H1 (cell line): ENCODE measurements at regions not wholly inside any gene's neighbourhood (a gene's known extent, or its start where the extent isn't known, plus 50 kb on each side); places are given as distances from the start of the nearest gene placed in this dataset.

Experiments used
- CBX5 ChIP-seq: fragments of 300-800, 300-1000 bp; sonication (generic); IDR thresholded peaks from 2 replicates; pipeline ENCODE4 v1.7.1; 2016; ENCODE audit warnings: antibody characterized with exemption, low read length, low read depth
- CTCF ChIP-seq, 3 experiments: IDR thresholded peaks; 1 replicate in 2 of 3; 2 replicates in 1 of 3; pipeline versions ENCODE4 v1.5.1 to v1.6.1; 2011; ENCODE audit warnings: low read length in 3 of 3, mild to moderate bottlenecking in 3 of 3, inconsistent platforms in 2 of 3, low read depth in 1 of 3, moderate library complexity in 1 of 3; ENCODE audit not compliant: insufficient read depth in 1 of 3; ENCODE audit errors: control extremely low read depth in 1 of 3
- SIX5 ChIP-seq: IDR thresholded peaks from 2 replicates; pipeline ENCODE4 v1.6.1; 2011; ENCODE audit warnings: mild to moderate bottlenecking, low read depth, low read length
- YY1 ChIP-seq: IDR thresholded peaks from 2 replicates; pipeline ENCODE4 v1.6.1; 2011; ENCODE audit warnings: low read depth, mild to moderate bottlenecking, low read length

DNA sequence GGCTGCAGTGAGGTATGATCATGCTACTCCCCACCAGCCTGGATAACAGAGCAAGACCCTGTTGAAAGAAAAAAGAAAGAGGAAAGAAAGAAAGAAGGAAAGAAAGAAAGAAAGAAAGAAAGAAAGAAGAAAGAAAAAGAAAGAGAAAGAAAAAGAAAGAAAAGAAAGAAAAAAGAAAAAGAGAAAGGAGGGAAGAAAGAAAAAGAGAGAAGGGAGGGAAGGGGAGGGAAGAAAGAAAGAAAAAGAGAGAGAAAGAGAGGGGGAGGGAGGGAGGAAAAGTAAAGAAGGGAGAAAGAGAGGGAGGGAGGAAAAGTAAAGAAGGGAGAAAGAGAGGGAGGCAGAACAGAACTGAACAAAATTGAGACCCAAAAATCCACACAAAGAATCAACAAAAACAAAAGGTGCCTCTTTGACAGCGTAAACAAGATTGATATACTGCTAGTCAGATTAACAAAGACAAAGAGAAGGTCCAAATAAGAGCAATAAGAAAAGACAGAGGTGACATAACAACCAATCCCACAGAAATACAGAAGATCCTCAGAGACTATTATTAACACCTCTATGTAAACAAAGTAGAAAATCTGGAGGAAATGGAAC, 293.9 kb upstream of the AMIGO2 start (continued):
- TF ChIP-seq CTCF (IDR thresholded peaks at IDR 0.05; ENCODE audit: control extremely low read depth in 1 of 3, insufficient read depth in 1 of 3, low read depth in 1 of 3, low read length in 3 of 3) (no peak), CBX5 (no peak), SIX5 (no peak), YY1 (no peak)
